GM21515 (cell line): ENCODE measurements at regions not wholly inside any gene's neighbourhood (a gene's known extent, or its start where the extent isn't known, plus 50 kb on each side); places are given as distances from the start of the nearest gene placed in this dataset.
A peak's percentile ranks its signal among the peaks of the same experiment; 100 is the strongest.

Source experiments
- ATAC-seq: cut with Tn5 transposase; IDR thresholded peaks from one replicate; pipeline ENCODE4 v1.9.1; 2021; ENCODE audit not compliant: unreplicated experiment

GRCh38 chr3:40593351-40593750, 68.6 kb downstream of the ZNF621 start:
- ATAC-seq = no peak

- no peak for ATAC-seq
Observed at GRCh38 chr3:40597441-40597840, 72.7 kb downstream of the ZNF621 start.

GRCh38 chr3:40598338-40598737, 73.6 kb downstream of the ZNF621 start:
- ATAC-seq = no peak

GRCh38 chr3:40598962-40599361, 74.2 kb downstream of the ZNF621 start:
- ATAC-seq = no peak

DNA sequence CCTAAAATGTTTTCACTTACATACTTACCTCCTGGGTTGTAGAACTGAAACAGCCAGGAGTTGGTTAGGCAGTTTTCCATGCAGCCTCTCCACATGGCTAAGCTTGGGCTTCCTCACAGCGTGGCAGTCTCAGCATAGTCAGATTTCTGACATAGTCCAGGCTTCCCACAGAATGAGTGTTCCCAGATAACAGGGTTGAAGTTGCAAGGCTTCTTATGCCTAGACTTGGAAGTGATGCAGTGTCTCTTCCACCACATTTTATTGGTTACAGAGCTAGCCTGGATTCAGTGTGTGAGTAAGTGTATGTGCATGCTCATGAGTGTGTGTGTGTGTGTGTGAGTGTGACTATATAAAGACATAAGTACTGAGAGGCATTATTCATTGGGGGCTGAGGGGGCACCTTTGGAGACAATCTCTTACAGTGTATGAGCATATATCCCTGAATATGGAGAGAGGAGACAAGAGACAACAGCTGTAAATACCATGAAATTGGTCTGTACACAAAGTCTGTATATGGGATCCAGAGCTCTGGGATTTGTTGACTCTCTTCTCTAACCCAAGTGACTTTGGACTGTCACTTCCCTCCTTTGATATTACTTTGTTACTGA, 78.1 kb downstream of the ZNF621 start:
- no peak for ATAC-seq

GRCh38 chr3:40605960-40606359, 81.2 kb downstream of the ZNF621 start:
- no peak for ATAC-seq

DNA sequence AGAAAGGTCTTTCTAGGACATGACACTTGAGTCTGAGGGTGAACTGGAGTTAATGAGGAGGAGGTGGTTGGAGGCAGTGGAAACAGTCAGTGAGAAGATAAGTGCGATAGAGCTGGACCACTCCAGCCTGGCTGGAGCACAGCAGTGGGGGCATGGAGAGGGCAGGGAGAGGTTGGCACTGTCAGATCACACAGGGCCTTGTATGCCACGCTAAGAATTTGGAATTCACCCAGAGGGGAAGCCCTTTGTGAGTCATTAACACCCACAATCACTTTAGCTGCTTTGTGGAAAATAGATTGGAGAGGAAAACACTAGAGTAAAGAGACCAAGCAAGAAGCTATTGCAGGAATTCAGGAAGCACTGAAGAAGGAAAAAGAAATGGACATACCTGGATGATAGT, 83.3 kb downstream of the ZNF621 start:
- ATAC-seq = no peak

DNA sequence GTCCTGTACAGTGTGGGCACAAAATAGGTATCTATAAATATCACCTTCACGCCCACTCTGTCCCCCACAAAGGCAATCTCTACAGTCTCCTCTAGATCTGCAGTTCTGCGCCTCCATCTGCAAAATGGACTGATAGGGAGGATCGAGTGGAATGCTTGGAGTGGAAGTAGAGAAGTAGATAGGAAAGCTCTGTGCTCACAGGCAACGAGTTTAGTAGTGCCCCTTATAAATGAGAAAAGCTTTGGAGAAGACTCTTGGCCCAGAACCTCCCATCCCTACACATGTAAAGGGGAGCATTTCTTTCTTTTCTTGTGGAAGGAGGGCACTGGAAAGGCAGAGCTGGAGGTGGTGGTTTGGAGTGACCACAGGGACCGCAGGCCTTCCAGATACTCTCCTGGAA, 88.5 kb downstream of the ZNF621 start:
- no peak for ATAC-seq

DNA sequence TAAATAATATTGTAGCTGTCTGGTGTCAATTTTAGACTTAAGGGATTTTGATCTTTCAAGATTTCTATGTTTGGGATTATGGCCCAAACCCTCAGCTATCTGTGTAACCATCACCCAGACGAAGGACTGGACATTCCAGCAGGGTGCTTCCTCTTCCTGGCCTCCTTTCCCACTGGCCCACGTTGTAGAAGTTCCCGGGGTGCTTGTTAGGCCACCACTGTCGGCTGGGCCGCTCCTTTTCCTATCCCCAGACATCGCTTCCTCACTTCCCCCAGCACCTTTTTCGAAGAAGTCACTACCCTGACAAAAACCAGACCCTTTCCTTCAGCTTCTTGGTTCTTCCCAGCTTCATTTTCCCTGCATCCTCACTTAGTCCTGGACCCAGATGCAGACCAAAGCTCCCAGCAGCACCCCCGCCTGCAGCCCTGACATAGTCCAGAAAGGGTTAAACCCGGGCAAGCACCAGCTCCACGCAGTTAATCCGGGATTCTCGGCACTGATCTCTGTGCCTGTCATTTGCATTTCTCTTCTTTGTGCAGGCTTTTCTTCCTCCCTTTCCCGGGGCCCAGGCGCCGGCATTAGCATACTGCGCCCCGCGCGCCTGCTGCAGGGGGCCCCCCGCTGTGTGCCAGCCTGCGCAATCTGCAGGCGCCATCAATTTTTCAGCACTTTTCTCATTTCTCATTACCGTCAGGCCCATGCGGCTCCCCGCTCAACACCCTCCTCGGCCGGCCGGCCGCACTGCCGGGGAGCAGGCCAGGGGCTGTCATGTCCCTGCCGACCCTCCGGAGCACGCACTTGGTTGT, 90.6 kb downstream of the ZNF621 start:
- ATAC-seq = no peak

DNA sequence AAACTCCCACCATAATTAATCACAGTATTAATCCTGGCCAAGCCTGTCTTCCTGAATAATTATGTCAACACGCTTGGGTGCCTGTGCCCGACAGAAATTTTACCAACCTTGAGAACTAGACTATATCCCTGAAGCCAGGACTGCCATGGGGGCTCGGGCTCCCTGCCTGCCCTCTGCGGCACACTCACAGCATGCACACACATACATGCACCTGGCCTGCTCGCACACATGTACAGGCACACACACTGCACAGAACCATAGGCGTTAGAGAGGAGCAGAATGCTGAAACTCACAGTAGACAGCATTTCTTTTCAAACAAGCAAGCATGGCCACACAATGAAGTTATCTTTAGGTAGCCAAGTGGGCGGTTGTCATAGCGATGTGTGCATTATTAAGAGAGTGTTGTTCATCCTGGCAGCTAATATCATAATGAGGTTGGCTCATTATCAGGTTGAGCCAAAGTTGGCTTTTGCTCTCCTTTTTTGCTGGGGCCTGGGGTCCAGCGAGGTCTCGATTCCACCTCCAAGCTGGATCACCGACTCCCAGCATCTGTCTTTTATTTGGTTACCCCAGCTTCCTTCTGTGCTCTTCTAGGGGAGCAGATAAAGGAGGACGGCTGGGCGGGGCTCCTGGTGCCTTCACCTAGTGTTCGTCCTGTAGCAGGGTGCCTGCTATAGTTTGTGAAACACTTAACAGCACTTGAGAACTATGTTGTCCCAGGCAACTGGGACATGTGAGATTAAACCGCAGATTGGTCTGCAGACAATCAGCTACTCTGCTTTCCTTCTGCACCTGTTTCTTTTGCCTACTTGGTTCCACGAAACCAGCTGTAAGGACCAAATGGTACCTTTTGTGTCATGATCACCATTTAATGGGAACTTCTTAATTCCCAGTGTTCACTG, 91.4 kb downstream of the ZNF621 start:
- no peak for ATAC-seq

DNA sequence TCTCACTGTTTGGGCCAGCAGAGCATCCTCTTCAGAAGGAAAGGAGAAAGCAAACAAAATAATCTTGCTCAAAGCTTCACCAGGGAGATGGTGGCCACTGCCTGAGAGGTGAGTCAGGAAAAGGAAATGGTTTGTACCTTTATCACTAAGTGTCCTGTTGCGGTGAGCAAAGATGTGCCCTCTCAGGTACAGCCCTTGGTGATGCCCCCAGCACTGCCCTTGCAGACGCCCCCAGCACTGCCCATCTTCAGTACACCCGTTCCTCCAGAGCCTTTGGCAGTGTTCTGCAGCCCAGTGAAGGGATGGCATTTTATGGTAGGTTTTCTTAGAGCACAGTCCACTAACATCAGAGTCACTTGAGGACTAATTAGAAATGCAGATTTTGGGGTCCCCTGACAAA, 92.3 kb downstream of the ZNF621 start:
- ATAC-seq = no peak

GRCh38 chr3:40618158-40618557, 93.4 kb downstream of the ZNF621 start:
- ATAC-seq = no peak

DNA sequence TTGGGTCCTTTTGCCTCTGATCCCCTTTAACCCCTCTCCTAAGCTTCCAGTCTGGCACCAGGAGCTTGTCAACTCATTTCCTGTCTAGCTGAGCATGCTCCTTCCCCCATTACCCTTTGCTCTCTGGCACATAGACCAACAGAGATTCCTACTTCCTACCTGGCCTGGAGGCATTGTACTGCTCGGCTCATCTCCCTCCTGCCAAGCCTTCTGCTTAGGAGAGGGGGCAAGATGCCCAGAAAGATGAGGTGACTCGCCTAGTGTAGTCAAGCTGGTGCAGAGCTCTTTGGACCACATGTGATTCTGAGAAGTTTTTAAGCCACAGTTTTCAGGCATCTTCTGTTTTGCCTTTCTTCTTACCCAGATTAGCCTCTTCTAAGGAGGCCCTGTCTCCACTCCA, 95.4 kb downstream of the ZNF621 start:
- ATAC-seq = no peak

GRCh38 chr3:40621252-40621651, 96.5 kb downstream of the ZNF621 start:
- ATAC-seq = no peak

- ATAC-seq = peak; percentile 91
Observed at GRCh38 chr3:40623567-40623966, 98.8 kb downstream of the ZNF621 start.

GRCh38 chr3:40624189-40624769, 99.5 kb downstream of the ZNF621 start:
- ATAC-seq = no peak

- no peak for ATAC-seq
Observed at GRCh38 chr3:40627095-40627494, 102.3 kb downstream of the ZNF621 start.

DNA sequence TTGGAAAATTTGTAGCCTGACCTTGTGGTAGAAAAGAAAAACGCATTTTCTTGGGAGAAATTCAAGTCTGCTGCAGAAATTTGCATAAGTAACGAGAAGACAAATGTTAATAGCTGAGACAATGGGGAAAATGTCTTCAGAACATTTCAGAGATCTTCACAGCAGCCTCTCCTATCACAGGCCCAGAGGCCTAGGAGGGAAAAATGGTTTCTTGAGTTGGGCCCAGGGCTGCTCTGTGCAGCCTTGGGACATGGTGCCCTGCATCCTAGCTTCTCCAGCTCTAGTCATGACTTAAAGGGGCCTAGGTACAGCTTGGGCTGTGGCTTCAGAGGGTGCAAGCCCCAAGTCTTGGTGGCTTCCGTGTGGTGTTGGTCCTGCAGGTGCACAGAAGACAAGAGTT, 104.2 kb downstream of the ZNF621 start:
- no peak for ATAC-seq

GRCh38 chr3:40631341-40631995, 106.7 kb downstream of the ZNF621 start:
- ATAC-seq = no peak

DNA sequence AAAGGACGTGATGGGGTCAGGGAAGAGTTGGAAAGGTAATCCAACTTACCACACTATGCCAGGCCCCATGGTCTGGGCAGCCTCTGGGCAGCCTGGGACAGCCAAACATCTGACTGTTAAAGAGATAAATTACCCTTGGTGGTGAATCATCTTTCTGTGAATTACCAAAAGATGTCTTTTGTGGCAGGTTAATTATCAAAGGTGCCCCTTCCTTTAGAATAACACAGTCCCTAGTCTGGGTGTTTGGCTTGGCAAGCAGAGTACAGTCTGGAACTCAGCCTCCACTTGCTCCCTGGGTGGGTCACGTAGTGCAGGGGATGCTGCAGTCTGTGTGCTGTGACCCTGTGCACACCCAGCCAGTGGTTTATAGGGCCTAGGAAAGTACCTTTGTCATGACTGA, 113.1 kb downstream of the ZNF621 start:
- no peak for ATAC-seq

- no peak for ATAC-seq
Observed at GRCh38 chr3:40639006-40639405, 114.2 kb downstream of the ZNF621 start.
